NT2/D1 (cell line): ENCODE measurements at regions not wholly inside any gene's neighbourhood (a gene's known extent, or its start where the extent isn't known, plus 50 kb on each side); places are given as distances from the start of the nearest gene placed in this dataset.

Experiments
- SUZ12 ChIP-seq: IDR thresholded peaks from 2 replicates; pipeline ENCODE4 v1.6.1; 2011; ENCODE audit not compliant: insufficient read length, insufficient read depth; ENCODE audit errors: extremely low read depth
- YY1 ChIP-seq: IDR thresholded peaks from 2 replicates; pipeline ENCODE4 v1.6.1; 2011; ENCODE audit not compliant: insufficient read length, insufficient read depth

- TF ChIP-seq YY1 = no peak
- no peak for TF ChIP-seq SUZ12
Observed at GRCh38 chr4:79022529-79022928, 83.3 kb upstream of the PAQR3 start.
